ENCODE measurements at regions not wholly inside any gene's neighbourhood (a gene's known extent, or its start where the extent isn't known, plus 50 kb on each side); places are given as distances from the start of the nearest gene placed in this dataset.

DNA sequence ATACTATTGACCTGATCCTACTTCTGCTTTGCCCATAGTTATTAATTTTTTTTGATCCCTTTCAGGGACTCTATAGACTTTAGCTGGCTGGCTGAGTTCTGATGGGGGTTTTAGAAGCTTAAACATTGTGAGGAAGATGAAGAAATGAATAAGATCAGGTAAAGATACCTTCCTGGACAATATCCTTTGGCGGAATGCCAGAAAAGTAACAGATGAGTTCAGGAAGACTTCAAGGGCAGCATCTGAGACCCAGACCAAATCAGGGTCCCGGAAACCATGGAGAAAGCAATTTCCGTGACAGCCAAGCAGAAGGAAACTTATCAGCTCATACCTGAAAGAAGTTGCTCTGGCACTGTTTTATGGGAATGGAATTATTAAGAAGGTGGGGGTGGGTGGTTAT lies 100.4 kb downstream of the XCL2 start:
- Histone ChIP-seq H3K56ac (replicated peaks; ENCODE audit: insufficient read length, low read depth, low read length) (no peak overlapping the region), H3K4me2 (ENCODE audit: insufficient read depth in 1 of 2, low read depth in 2 of 2, low read length in 2 of 2) (no peak overlapping the region), H3K9ac (replicated peaks in 1 of 4; ENCODE audit: extremely low read depth in 1 of 4, low read depth in 3 of 4, low read length in 3 of 4) (no peak overlapping the region), H3K27ac (ENCODE audit: low read depth, low read length) (no peak overlapping the region), H3K36me3 (ENCODE audit: control insufficient read depth in 2 of 4, insufficient read depth in 4 of 4, low read length in 3 of 4) (no peaks in the 10 kb centered on the region), H3K4me3 (ENCODE audit: extremely low read depth in 1 of 4, insufficient read depth in 2 of 4, low read depth in 3 of 4, low read length in 4 of 4) (no peak overlapping the region), H4K5ac (ENCODE audit: insufficient read length, low read depth, low read length) (no peak overlapping the region), H3K79me2 (ENCODE audit: control insufficient read depth in 1 of 2, insufficient read depth in 2 of 2, low read length in 2 of 2) (no peaks in the 10 kb centered on the region), H3K4ac (replicated peaks; ENCODE audit: insufficient read length, low read depth, low read length) (no peak overlapping the region), H4K8ac (ENCODE audit: extremely low read depth, insufficient read depth, low read length) (no peak overlapping the region), H2AK5ac (ENCODE audit: low read depth, low read length) (no peak overlapping the region), H2BK120ac (replicated peaks; ENCODE audit: low read depth, low read length) (no peak overlapping the region), H2BK15ac (ENCODE audit: low read length) (no peak overlapping the region), H2BK5ac (ENCODE audit: low read depth, low read length) (no peak overlapping the region), H3K23ac (ENCODE audit: insufficient read length) (no peak overlapping the region), H4K20me1 (replicated peaks in 1 of 2; ENCODE audit: control insufficient read depth in 1 of 2, insufficient read depth in 2 of 2, low read length in 2 of 2) (no peaks in the 10 kb centered on the region), H4K91ac (replicated peaks; ENCODE audit: insufficient read length, low read length) (no peak overlapping the region), H3K9me3 (ENCODE audit: insufficient read depth in 2 of 2, low read depth in 1 of 2, low read length in 1 of 2) (no peaks in the 10 kb centered on the region), H3K27me3 (replicated peaks in 1 of 4; ENCODE audit: control insufficient read depth in 3 of 4, extremely low read depth in 1 of 4, insufficient read depth in 3 of 4, low read length in 3 of 4) (no peaks in the 10 kb centered on the region), H3K18ac (ENCODE audit: extremely low read depth, low read length) (no peak overlapping the region), H3K23me2 (ENCODE audit: low read depth, low read length) (no peaks in the 10 kb centered on the region), H3K4me1 (replicated peaks in 1 of 4; ENCODE audit: control insufficient read depth in 3 of 4, insufficient read depth in 4 of 4, low read length in 3 of 4) (0 out of 7 replicates have a peak, but pooled peaks cover 0 to 2% (median 0%) of the 10 kb centered on the region in 4 experiments), H3K14ac (ENCODE audit: insufficient read length) (no peak overlapping the region), H3K79me1 (ENCODE audit: low read depth, low read length) (no peaks in the 10 kb centered on the region), H2AFZ (ENCODE audit: low read length) (no peak overlapping the region), H2BK20ac (ENCODE audit: low read length) (no peak overlapping the region), H2BK12ac (ENCODE audit: low read depth, low read length) (no peak overlapping the region)
- 93% methylated on average over 3 of the region's 3 CpGs; no CpG with 5 or more reads in 1 of the 2 experiments for WGBS, 2 experiments (ENCODE audit: extremely low coverage in 1 of 2, insufficient coverage in 1 of 2, insufficient read length in 1 of 2, insufficient replicate concordance in 2 of 2, low coverage in 1 of 2, low lambda C conversion rate in 2 of 2, missing lambda C conversion rate in 1 of 2)
- POLR2A ChIA-PET (ENCODE audit: partially characterized antibody) = interaction anchor here (0.5 kb wide), 1 partner anchor 690 kb away, joined by 3 read pairs; no protein-coding TSS in a partner anchor
- CTCF ChIA-PET (ENCODE audit: partially characterized antibody) = interaction anchor here (0.7 to 6.2 kb wide), 12 partner anchors 9 to 1067 kb away, joined by 3 to 66 read pairs (median 4); no protein-coding TSS in a partner anchor
- TF ChIP-seq JUND (IDR thresholded peaks at IDR 0.05; ENCODE audit: low read length) = no peak
- TF ChIP-seq TEAD4 (IDR thresholded peaks at IDR 0.05; ENCODE audit: low read depth, low read length) = no peak
- no peak for TF ChIP-seq TAF7 (optimal IDR thresholded peaks at IDR 0.05; ENCODE audit: borderline replicate concordance, low read depth, low read length)
- no peak for TF ChIP-seq SIN3A (conservative IDR thresholded peaks at IDR 0.05 in 1 of 2, IDR thresholded peaks at IDR 0.05 in 1 of 2; ENCODE audit: low read depth in 1 of 2, low read length in 2 of 2)
- TF ChIP-seq, protein P1, sequence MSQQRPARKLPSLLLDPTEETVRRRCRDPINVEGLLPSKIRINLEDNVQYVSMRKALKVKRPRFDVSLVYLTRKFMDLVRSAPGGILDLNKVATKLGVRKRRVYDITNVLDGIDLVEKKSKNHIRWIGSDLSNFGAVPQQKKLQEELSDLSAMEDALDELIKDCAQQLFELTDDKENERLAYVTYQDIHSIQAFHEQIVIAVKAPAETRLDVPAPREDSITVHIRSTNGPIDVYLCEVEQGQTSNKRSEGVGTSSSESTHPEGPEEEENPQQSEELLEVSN (IDR thresholded peaks at IDR 0.05) = no peak
- no peak for TF ChIP-seq SIX5 (IDR thresholded peaks at IDR 0.05; ENCODE audit: low read depth, low read length)
- TF ChIP-seq TCF12 (IDR thresholded peaks at IDR 0.05; ENCODE audit: low read depth, low read length) = no peak
- no peak for TF ChIP-seq FOSL1 (IDR thresholded peaks at IDR 0.05; ENCODE audit: insufficient read depth, low read depth, low read length)
- TF ChIP-seq SIRT6 (IDR thresholded peaks at IDR 0.05; ENCODE audit: low read length) = no peak
- TF ChIP-seq NRF1 (IDR thresholded peaks at IDR 0.05; ENCODE audit: low read depth, low read length) = no peak
- TF ChIP-seq EP300 (IDR thresholded peaks at IDR 0.05; ENCODE audit: borderline replicate concordance in 1 of 2, low read depth in 2 of 2, low read length in 2 of 2) = no peak
- TF ChIP-seq MAFK (IDR thresholded peaks at IDR 0.05; ENCODE audit: low read depth, low read length) = no peak
- TF ChIP-seq RXRA (IDR thresholded peaks at IDR 0.05; ENCODE audit: insufficient read depth, low read depth, low read length) = no peak
- TF ChIP-seq CHD1 (IDR thresholded peaks at IDR 0.05; ENCODE audit: low read depth, low read length) = no peak
- no peak for TF ChIP-seq BCL11A (IDR thresholded peaks at IDR 0.05; ENCODE audit: low read depth in 2 of 2, low read length in 2 of 2)
- FAIRE-seq (no peak), DNase-seq (ENCODE audit: low read depth in 1 of 2, low spot score in 2 of 2) (no peak)

All from H1 (cell line).